ENCODE measurements at regions not wholly inside any gene's neighbourhood (a gene's known extent, or its start where the extent isn't known, plus 50 kb on each side); places are given as distances from the start of the nearest gene placed in this dataset.

- TF ChIP-seq EZH2 (IDR thresholded peaks at IDR 0.05; ENCODE audit: borderline replicate concordance, low read length), result no peak
- no peak for TF ChIP-seq CTCF (IDR thresholded peaks at IDR 0.05; ENCODE audit: low read length)
- Histone ChIP-seq H3K79me2 (ENCODE audit: insufficient read depth, low read length) (no peaks in the 10 kb centered on the region), H4K20me1 (ENCODE audit: insufficient read depth, low read length) (no peaks in the 10 kb centered on the region), H3K4me3 (ENCODE audit: low read depth, low read length, poor library complexity, severe bottlenecking) (no peak overlapping the region), H3K9me3 (ENCODE audit: low read length) (no peaks in the 10 kb centered on the region), H3K4me1 (ENCODE audit: insufficient read depth, low read length, severe bottlenecking) (no peaks in the 10 kb centered on the region), H2AFZ (ENCODE audit: low read length) (no peak overlapping the region), H3K27ac (ENCODE audit: low read depth, low read length, poor library complexity, severe bottlenecking) (no peak overlapping the region), H3K27me3 (ENCODE audit: insufficient read depth, low read length) (no peaks in the 10 kb centered on the region), H3K4me2 (ENCODE audit: low read length) (no peak overlapping the region), H3F3A (ENCODE audit: insufficient read depth, low read length) (no peaks in the 10 kb centered on the region), H3K36me3 (ENCODE audit: insufficient read depth, low read length) (no peaks in the 10 kb centered on the region), H3K9ac (ENCODE audit: low read length) (no peak overlapping the region), H3K9me2 (ENCODE audit: low read depth, low read length) (no peaks in the 10 kb centered on the region)
These were observed 264.8 kb upstream of the IGFBP7 start for GRCh38 chr4:57374866-57375595.

- Histone ChIP-seq H3K27me3 (ENCODE audit: insufficient read depth, low read length) (no peaks in the 10 kb centered on the region), H3K36me3 (ENCODE audit: insufficient read depth, low read length) (no peaks in the 10 kb centered on the region), H3K9ac (ENCODE audit: low read length) (no peak overlapping the region), H3K4me3 (ENCODE audit: low read depth, low read length, poor library complexity, severe bottlenecking) (no peak overlapping the region), H3K9me2 (ENCODE audit: low read depth, low read length) (no peaks in the 10 kb centered on the region), H3K4me2 (ENCODE audit: low read length) (no peak overlapping the region), H2AFZ (ENCODE audit: low read length) (no peak overlapping the region), H3K27ac (ENCODE audit: low read depth, low read length, poor library complexity, severe bottlenecking) (no peak overlapping the region), H3K9me3 (ENCODE audit: low read length) (no peaks in the 10 kb centered on the region), H3K4me1 (ENCODE audit: insufficient read depth, low read length, severe bottlenecking) (no peaks in the 10 kb centered on the region), H3K79me2 (ENCODE audit: insufficient read depth, low read length) (no peaks in the 10 kb centered on the region), H4K20me1 (ENCODE audit: insufficient read depth, low read length) (no peaks in the 10 kb centered on the region), H3F3A (ENCODE audit: insufficient read depth, low read length) (no peaks in the 10 kb centered on the region)
- TF ChIP-seq EZH2 (IDR thresholded peaks at IDR 0.05; ENCODE audit: borderline replicate concordance, low read length) (no peak), CTCF (IDR thresholded peaks at IDR 0.05; ENCODE audit: low read length) (no peak)
These were observed 263.8 kb upstream of the IGFBP7 start for GRCh38 chr4:57373991-57374390.

GRCh38 chr4:57371671-57372070, 261.5 kb upstream of the IGFBP7 start:
- TF ChIP-seq EZH2 (IDR thresholded peaks at IDR 0.05; ENCODE audit: borderline replicate concordance, low read length) (no peak), CTCF (IDR thresholded peaks at IDR 0.05; ENCODE audit: low read length) (no peak)
- H4K20me1 ChIP-seq (ENCODE audit: insufficient read depth, low read length), result no peaks in the 10 kb centered on the region
- no peak overlapping the region for H2AFZ ChIP-seq (ENCODE audit: low read length)
- H3K4me1 ChIP-seq (ENCODE audit: insufficient read depth, low read length, severe bottlenecking), result no peaks in the 10 kb centered on the region
- H3K9me3 ChIP-seq (ENCODE audit: low read length), result no peaks in the 10 kb centered on the region
- no peak overlapping the region for H3K27ac ChIP-seq (ENCODE audit: low read depth, low read length, poor library complexity, severe bottlenecking)
- no peaks in the 10 kb centered on the region for H3K36me3 ChIP-seq (ENCODE audit: insufficient read depth, low read length)
- no peak overlapping the region for H3K4me2 ChIP-seq (ENCODE audit: low read length)
- H3K9me2 ChIP-seq (ENCODE audit: low read depth, low read length), result no peaks in the 10 kb centered on the region
- no peaks in the 10 kb centered on the region for H3F3A ChIP-seq (ENCODE audit: insufficient read depth, low read length)
- no peak overlapping the region for H3K9ac ChIP-seq (ENCODE audit: low read length)
- no peak overlapping the region for H3K4me3 ChIP-seq (ENCODE audit: low read depth, low read length, poor library complexity, severe bottlenecking)
- H3K27me3 ChIP-seq (ENCODE audit: insufficient read depth, low read length), result no peaks in the 10 kb centered on the region
- H3K79me2 ChIP-seq (ENCODE audit: insufficient read depth, low read length), result no peaks in the 10 kb centered on the region

Data from OCI-LY1 (cell line).